Right lung (tissue), 2 donors: ENCODE measurements at regions not wholly inside any gene's neighbourhood (a gene's known extent, or its start where the extent isn't known, plus 50 kb on each side); places are given as distances from the start of the nearest gene placed in this dataset.
A peak's percentile ranks its signal among the peaks of the same experiment; 100 is the strongest.
"Not testable (repeated sequence)": the region's sequence is repeated elsewhere in the genome, so short reads cannot be mapped to it uniquely, and the experiment has no call there.

Experiments
- DNase-seq, 2 donors: peaks; one replicate each; pipeline ENCODE4 v3.0.0-alpha.2; 2013

GRCh38 chr12:19666070-19666469 lies 226.8 kb downstream of the AEBP2 start:
- DNase-seq: no peak

- DNase-seq: no peak
These were observed 230.5 kb downstream of the AEBP2 start for GRCh38 chr12:19669793-19670192.

GRCh38 chr12:19671695-19672094 lies 232.4 kb downstream of the AEBP2 start:
- no peak for DNase-seq

- no peak for DNase-seq
These were observed 235.1 kb downstream of the AEBP2 start for GRCh38 chr12:19674437-19674836.

GRCh38 chr12:19675361-19675760 lies 236.1 kb downstream of the AEBP2 start:
- DNase-seq: no peak

GRCh38 chr12:19678501-19678900 lies 239.2 kb downstream of the AEBP2 start:
- not testable (repeated sequence) for DNase-seq

GRCh38 chr12:19681007-19681406 lies 241.7 kb downstream of the AEBP2 start:
- DNase-seq: no peak

GRCh38 chr12:19683178-19683927 lies 244.1 kb downstream of the AEBP2 start:
- no peak for DNase-seq

GRCh38 chr12:19687371-19687770 lies 248.1 kb downstream of the AEBP2 start:
- DNase-seq: no peak

GRCh38 chr12:19688532-19688931 lies 249.2 kb downstream of the AEBP2 start:
- DNase-seq: no peak

GRCh38 chr12:19689226-19689625 lies 249.9 kb downstream of the AEBP2 start:
- no peak for DNase-seq

GRCh38 chr12:19689801-19690472 lies 250.6 kb downstream of the AEBP2 start:
- no peak for DNase-seq

GRCh38 chr12:19692091-19692490 lies 252.8 kb downstream of the AEBP2 start:
- no peak for DNase-seq

GRCh38 chr12:19692566-19692965 lies 253.3 kb downstream of the AEBP2 start:
- no peak for DNase-seq

- no peak for DNase-seq
These were observed 255.3 kb downstream of the AEBP2 start for GRCh38 chr12:19694627-19695026.

- no peak for DNase-seq
These were observed 256.2 kb downstream of the AEBP2 start for GRCh38 chr12:19695244-19696098.

GRCh38 chr12:19700969-19701368 lies 261.7 kb downstream of the AEBP2 start:
- DNase-seq: no peak

GRCh38 chr12:19704966-19705365 lies 265.7 kb downstream of the AEBP2 start:
- DNase-seq: no peak

- DNase-seq: no peak
These were observed 267.6 kb downstream of the AEBP2 start for GRCh38 chr12:19706936-19707335.

- no peak for DNase-seq
These were observed 268.7 kb downstream of the AEBP2 start for GRCh38 chr12:19707948-19708409.

GRCh38 chr12:19709889-19710288 lies 270.6 kb downstream of the AEBP2 start:
- peak; percentile 8 to 19 for DNase-seq
